GM10266 (cell line): ENCODE measurements at regions not wholly inside any gene's neighbourhood (a gene's known extent, or its start where the extent isn't known, plus 50 kb on each side); places are given as distances from the start of the nearest gene placed in this dataset.

ENCODE experiments used
- DNase-seq: peaks from one replicate; pipeline ENCODE4 v3.0.0; 2012; ENCODE audit errors: extremely low spot score
- CTCF ChIP-seq: IDR thresholded peaks from 2 replicates; pipeline ENCODE4 v1.5.1; 2012; ENCODE audit warnings: mild to moderate bottlenecking, low read depth; ENCODE audit not compliant: control insufficient read depth, insufficient read depth; ENCODE audit errors: missing control alignments

GRCh38 chr1:221343136-221343535, 398.8 kb downstream of the DUSP10 start:
- no peak for TF ChIP-seq CTCF
- no peak for DNase-seq

- DNase-seq, result no peak
- no peak for TF ChIP-seq CTCF
These were observed 398.3 kb downstream of the DUSP10 start for GRCh38 chr1:221343607-221344006.

- TF ChIP-seq CTCF, result no peak
- DNase-seq, result no peak
These were observed 397.2 kb downstream of the DUSP10 start for GRCh38 chr1:221344693-221345092.

- TF ChIP-seq CTCF, result no peak
- no peak for DNase-seq
These were observed 394.2 kb downstream of the DUSP10 start for GRCh38 chr1:221347706-221348105.

- DNase-seq, result no peak
- no peak for TF ChIP-seq CTCF
These were observed 391.8 kb downstream of the DUSP10 start for GRCh38 chr1:221350091-221350490.

GRCh38 chr1:221356693-221357092, 385.2 kb downstream of the DUSP10 start:
- no peak for TF ChIP-seq CTCF
- DNase-seq, result no peak

- DNase-seq, result no peak
- no peak for TF ChIP-seq CTCF
These were observed 378.9 kb downstream of the DUSP10 start for GRCh38 chr1:221363039-221363438.
